Tibial artery (tissue), 4 donors: ENCODE measurements at regions not wholly inside any gene's neighbourhood (a gene's known extent, or its start where the extent isn't known, plus 50 kb on each side); places are given as distances from the start of the nearest gene placed in this dataset.

Source experiments
- DNase-seq, 2 donors: peaks; one replicate each; pipeline ENCODE4 v3.0.0-alpha.2; 2019
- H3K27ac ChIP-seq, 2 donors: fragments of 200-600 bp; sonication (generic) in 1 of 2; 1 replicate in 1 of 2; 2 replicates in 1 of 2; pipeline ENCODE4 v1.5.1; 2018 to 2019; ENCODE audit warnings: mild to moderate bottlenecking in 1 of 2
- H3K27me3 ChIP-seq, 2 donors: fragments of 200-600 bp; sonication (generic) in 1 of 2; one replicate each; pipeline versions ENCODE4 v1.5.1 to v1.6.0; 2016 to 2019
- H3K36me3 ChIP-seq, 3 donors: fragments of 200-600 bp; sonication (generic) in 2 of 3; one replicate each; pipeline ENCODE4 v1.5.1; 2016 to 2019; ENCODE audit warnings: mild to moderate bottlenecking in 2 of 3
- H3K4me1 ChIP-seq, 4 donors: fragments of 200-600 bp; sonication (generic) in 2 of 4; 1 replicate in 3 of 4; 2 replicates in 1 of 4; pipeline ENCODE4 v1.5.1; 2016 to 2019
- H3K4me3 ChIP-seq, 2 donors: fragments of 200-600 bp; sonication (generic) in 1 of 2; 1 replicate in 1 of 2; 2 replicates in 1 of 2; pipeline ENCODE4 v1.5.1; 2018 to 2019; ENCODE audit warnings: mild to moderate bottlenecking in 2 of 2
- H3K9me3 ChIP-seq, 3 donors: fragments of 200-600 bp; sonication (generic) in 1 of 3; one replicate each; pipeline ENCODE4 v1.5.1; 2016 to 2019
- intact Hi-C: fragments of 100-400 bp; cut with DNase I; formaldehyde crosslinking; loops from one replicate; pipeline ENCODE4 v1.15.0; 2023; ENCODE audit warnings: low total_unique reads
- TF ChIP-seq, protein P1 (sequence below), 2 experiments: fragments of 200-600 bp in 1 of 2; fragments of 450-650 bp in 1 of 2; IDR thresholded peaks; one replicate each; pipeline ENCODE4 v1.5.1; 2017 to 2019; ENCODE audit warnings: antibody characterized with exemption in 2 of 2, mild to moderate bottlenecking in 1 of 2, moderate library complexity in 1 of 2

- no peaks in the 10 kb centered on the region for H3K27me3 ChIP-seq
- H3K27ac ChIP-seq, result no peak overlapping the region
- intact Hi-C loops, result no loop called here
- DNase-seq, result no peak
- H3K4me3 ChIP-seq, result no peak overlapping the region
- no peaks in the 10 kb centered on the region for H3K4me1 ChIP-seq
- TF ChIP-seq, protein P1, sequence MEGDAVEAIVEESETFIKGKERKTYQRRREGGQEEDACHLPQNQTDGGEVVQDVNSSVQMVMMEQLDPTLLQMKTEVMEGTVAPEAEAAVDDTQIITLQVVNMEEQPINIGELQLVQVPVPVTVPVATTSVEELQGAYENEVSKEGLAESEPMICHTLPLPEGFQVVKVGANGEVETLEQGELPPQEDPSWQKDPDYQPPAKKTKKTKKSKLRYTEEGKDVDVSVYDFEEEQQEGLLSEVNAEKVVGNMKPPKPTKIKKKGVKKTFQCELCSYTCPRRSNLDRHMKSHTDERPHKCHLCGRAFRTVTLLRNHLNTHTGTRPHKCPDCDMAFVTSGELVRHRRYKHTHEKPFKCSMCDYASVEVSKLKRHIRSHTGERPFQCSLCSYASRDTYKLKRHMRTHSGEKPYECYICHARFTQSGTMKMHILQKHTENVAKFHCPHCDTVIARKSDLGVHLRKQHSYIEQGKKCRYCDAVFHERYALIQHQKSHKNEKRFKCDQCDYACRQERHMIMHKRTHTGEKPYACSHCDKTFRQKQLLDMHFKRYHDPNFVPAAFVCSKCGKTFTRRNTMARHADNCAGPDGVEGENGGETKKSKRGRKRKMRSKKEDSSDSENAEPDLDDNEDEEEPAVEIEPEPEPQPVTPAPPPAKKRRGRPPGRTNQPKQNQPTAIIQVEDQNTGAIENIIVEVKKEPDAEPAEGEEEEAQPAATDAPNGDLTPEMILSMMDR (IDR thresholded peaks at IDR 0.05), result no peak
- no peaks in the 10 kb centered on the region for H3K9me3 ChIP-seq
- H3K36me3 ChIP-seq, result no peaks in the 10 kb centered on the region
Observed at GRCh38 chr17:11077673-11078072, 163.3 kb upstream of the SHISA6 start.

- Histone ChIP-seq H3K27ac (no peak overlapping the region), H3K27me3 (no peaks in the 10 kb centered on the region), H3K4me3 (no peak overlapping the region), H3K4me1 (no peaks in the 10 kb centered on the region), H3K9me3 (peaks cover 0 to 4% (median 0%) of the 10 kb centered on the region in 3 donors), H3K36me3 (no peaks in the 10 kb centered on the region)
- TF ChIP-seq, protein P1 (IDR thresholded peaks at IDR 0.05), result no peak
- no peak for DNase-seq
- intact Hi-C loops, result no loop called here
Observed at GRCh38 chr17:11074451-11074850, 166.6 kb upstream of the SHISA6 start.

DNA sequence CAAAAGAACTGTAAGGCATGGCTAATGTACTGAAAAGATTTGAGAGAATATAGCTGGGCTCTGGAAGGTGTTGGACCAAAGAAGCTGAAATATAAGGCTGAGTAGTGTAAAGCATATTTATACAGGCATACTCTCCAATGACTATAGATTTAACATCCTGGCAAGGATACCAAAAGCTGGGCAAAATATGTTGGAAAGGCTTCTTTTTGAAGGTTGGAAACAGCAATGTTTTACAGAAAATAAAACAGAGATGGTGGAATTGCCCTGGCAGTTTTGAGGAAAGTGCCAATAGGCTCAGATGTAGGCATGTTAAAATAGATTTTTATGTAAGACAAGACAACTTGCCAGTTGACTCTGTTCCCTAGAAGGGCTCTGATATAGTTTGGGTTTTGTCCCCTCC lies 184.1 kb upstream of the SHISA6 start:
- no peak overlapping the region for H3K4me3 ChIP-seq
- TF ChIP-seq, protein P1 (IDR thresholded peaks at IDR 0.05), result no peak
- intact Hi-C loops, result no loop called here
- no peaks in the 10 kb centered on the region for H3K36me3 ChIP-seq
- no peaks in the 10 kb centered on the region for H3K27me3 ChIP-seq
- no peaks in the 10 kb centered on the region for H3K4me1 ChIP-seq
- no peak overlapping the region for H3K27ac ChIP-seq
- DNase-seq, result no peak
- H3K9me3 ChIP-seq, result no peaks in the 10 kb centered on the region

DNA sequence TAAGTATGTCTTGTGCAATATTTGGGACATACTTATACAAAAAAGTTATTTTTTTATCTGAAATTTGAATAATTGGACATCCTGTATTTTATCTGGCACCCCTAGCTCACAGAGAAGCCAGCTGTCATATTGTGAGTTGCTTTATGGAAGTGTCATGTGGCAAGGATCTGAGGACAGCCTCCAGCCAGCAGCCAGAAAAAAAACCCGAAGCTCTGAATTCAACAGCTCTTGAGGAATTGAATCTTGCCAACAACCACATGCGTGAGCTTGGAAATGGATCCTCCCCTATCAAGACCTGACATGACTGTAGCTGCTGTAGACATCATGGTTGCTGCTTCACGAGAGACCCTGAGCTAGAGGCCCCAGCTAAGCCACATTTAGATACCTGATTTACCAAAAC lies 187.2 kb upstream of the SHISA6 start:
- no peaks in the 10 kb centered on the region for H3K4me1 ChIP-seq

DNA sequence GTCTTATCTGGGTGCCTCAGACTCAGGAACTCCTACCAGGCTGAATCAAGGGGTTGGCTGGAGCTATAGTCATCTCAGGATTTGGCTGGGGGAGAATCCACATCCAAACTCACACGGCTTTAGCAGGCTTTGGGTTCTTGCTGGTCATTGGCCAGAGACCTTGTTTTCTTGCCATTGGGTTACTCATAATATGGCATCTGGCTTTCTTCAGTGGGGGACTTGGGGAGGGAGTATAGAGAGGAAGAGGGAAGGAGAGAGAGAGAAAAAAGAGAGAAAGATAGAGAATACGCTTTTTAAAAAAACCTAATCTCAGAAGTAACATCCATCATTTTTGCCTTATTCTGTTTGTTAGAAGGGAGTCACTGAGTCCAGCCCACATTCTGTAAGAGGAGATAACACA lies 191.5 kb upstream of the SHISA6 start:
- no peaks in the 10 kb centered on the region for H3K27me3 ChIP-seq
- no peak overlapping the region for H3K4me3 ChIP-seq
- intact Hi-C loops, result no loop called here
- no peaks in the 10 kb centered on the region for H3K36me3 ChIP-seq
- no peaks in the 10 kb centered on the region for H3K9me3 ChIP-seq
- no peak for DNase-seq
- no peak overlapping the region for H3K27ac ChIP-seq
- TF ChIP-seq, protein P1 (IDR thresholded peaks at IDR 0.05), result no peak
- H3K4me1 ChIP-seq, result no peaks in the 10 kb centered on the region

More for the DNA sequence above, 187.2 kb upstream of the SHISA6 start:
- TF ChIP-seq, protein P1 (IDR thresholded peaks at IDR 0.05), result no peak
- intact Hi-C loops, result no loop called here
- no peaks in the 10 kb centered on the region for H3K36me3 ChIP-seq
- H3K27ac ChIP-seq, result no peak overlapping the region
- no peaks in the 10 kb centered on the region for H3K27me3 ChIP-seq
- H3K9me3 ChIP-seq, result no peaks in the 10 kb centered on the region
- H3K4me3 ChIP-seq, result no peak overlapping the region
- DNase-seq, result no peak

DNA sequence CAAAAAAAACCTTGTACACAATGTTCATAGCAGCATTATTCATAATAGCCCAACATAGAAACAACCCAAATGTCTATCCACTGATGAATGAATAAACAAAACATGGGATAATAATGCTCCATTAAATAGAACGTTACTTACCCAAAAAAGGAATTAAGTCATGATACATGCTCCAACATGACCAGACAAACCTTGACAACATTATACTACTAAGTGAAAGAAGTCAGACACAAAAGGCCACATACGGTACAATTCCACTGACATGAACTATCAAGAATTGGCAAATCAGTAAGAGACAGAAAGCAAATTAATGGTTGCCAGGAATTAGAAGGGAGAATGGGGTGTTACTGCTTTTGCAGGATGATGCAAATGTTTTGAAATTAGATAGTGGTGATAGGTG lies 193.8 kb upstream of the SHISA6 start:
- intact Hi-C loops, result no loop called here
- no peaks in the 10 kb centered on the region for H3K4me1 ChIP-seq
- H3K27ac ChIP-seq, result no peak overlapping the region
- no peaks in the 10 kb centered on the region for H3K9me3 ChIP-seq
- DNase-seq, result no peak
- TF ChIP-seq, protein P1 (IDR thresholded peaks at IDR 0.05), result no peak
- H3K4me3 ChIP-seq, result no peak overlapping the region
- H3K27me3 ChIP-seq, result no peaks in the 10 kb centered on the region
- H3K36me3 ChIP-seq, result no peaks in the 10 kb centered on the region
